H1 (cell line): ENCODE measurements at regions not wholly inside any gene's neighbourhood (a gene's known extent, or its start where the extent isn't known, plus 50 kb on each side); places are given as distances from the start of the nearest gene placed in this dataset.

Experiments
- CTCF ChIA-PET: fragments of 300-600 bp; sonication (Branson Sonifier 250); formaldehyde crosslinking; loops from one replicate; lab custom pipeline; 2021; ENCODE audit not compliant: partially characterized antibody; lab: Charles Lee
- POLR2A ChIA-PET: fragments of 300-600 bp; sonication (Branson Sonifier 250); formaldehyde crosslinking; loops from one replicate; lab custom pipeline; 2021; ENCODE audit warnings: inconsistent platforms; ENCODE audit not compliant: partially characterized antibody; lab: Charles Lee
- DNase-seq, 2 experiments: peaks; one replicate each; pipeline versions ENCODE4 v3.0.0 to v3.0.0-alpha.2; 2010 to 2022; ENCODE audit warnings: low spot score in 2 of 2, low read depth in 1 of 2, mixed read lengths in 1 of 2
- FAIRE-seq: peaks from 2 replicates; lab custom pipeline; 2011; peaks lifted over from hg19 to GRCh38; lab: Jason Lieb, UNC
- H2AFZ ChIP-seq: 2 replicates; pipeline ENCODE4 v1.8.1; 2012; ENCODE audit warnings: low read length, inconsistent platforms
- H2AK5ac ChIP-seq: 2 replicates; pipeline ENCODE4 v1.6.1; 2013; ENCODE audit warnings: low read depth, low read length
- H2BK120ac ChIP-seq: replicated peaks from 2 replicates; pipeline ENCODE3; 2013; ENCODE audit warnings: low read depth, low read length, inconsistent platforms
- H2BK12ac ChIP-seq: 2 replicates; pipeline ENCODE4 v1.6.1; 2013; ENCODE audit warnings: low read depth, low read length
- H2BK15ac ChIP-seq: 2 replicates; pipeline ENCODE4 v1.6.1; 2013; ENCODE audit warnings: low read length
- H2BK20ac ChIP-seq: 2 replicates; pipeline ENCODE4 v1.6.1; 2013; ENCODE audit warnings: low read length
- H2BK5ac ChIP-seq: 2 replicates; pipeline ENCODE4 v1.6.1; 2013; ENCODE audit warnings: low read depth, low read length
- H3K14ac ChIP-seq: 2 replicates; pipeline ENCODE4 v1.6.1; 2013; ENCODE audit warnings: inconsistent platforms; ENCODE audit not compliant: insufficient read length
- H3K18ac ChIP-seq: 2 replicates; pipeline ENCODE4 v1.6.1; 2013; ENCODE audit warnings: low read length; ENCODE audit errors: extremely low read depth
- H3K23ac ChIP-seq: 2 replicates; pipeline ENCODE4 v1.6.1; 2013; ENCODE audit warnings: inconsistent platforms; ENCODE audit not compliant: insufficient read length
- H3K23me2 ChIP-seq: 2 replicates; pipeline ENCODE4 v1.6.1; 2013; ENCODE audit warnings: low read depth, low read length
- H3K27ac ChIP-seq: 2 replicates; pipeline ENCODE4 v1.6.1; 2011; ENCODE audit warnings: low read depth, low read length, inconsistent platforms
- H3K27me3 ChIP-seq, 4 experiments: replicated peaks in 1 of 4; 1 replicate in 1 of 4; 2 replicates in 3 of 4; pipeline versions ENCODE4 v1.6.1 to v1.8.1; 2011 to 2013; ENCODE audit warnings: low read length in 3 of 4, mild to moderate bottlenecking in 3 of 4, inconsistent platforms in 2 of 4, mixed read lengths in 2 of 4, moderate library complexity in 1 of 4; ENCODE audit not compliant: control insufficient read depth in 3 of 4, insufficient read depth in 3 of 4; ENCODE audit errors: extremely low read depth in 1 of 4
- H3K36me3 ChIP-seq, 4 experiments: 2 replicates each; pipeline versions ENCODE4 v1.6.1 to v1.8.1; 2011 to 2013; ENCODE audit warnings: mild to moderate bottlenecking in 4 of 4, low read length in 3 of 4, moderate library complexity in 2 of 4, control low read depth in 1 of 4, inconsistent platforms in 1 of 4; ENCODE audit not compliant: insufficient read depth in 4 of 4, control insufficient read depth in 2 of 4
- H3K4ac ChIP-seq: replicated peaks from 2 replicates; pipeline ENCODE3; 2013; ENCODE audit warnings: low read length, low read depth, mixed read lengths, inconsistent platforms; ENCODE audit not compliant: insufficient read length
- H3K4me1 ChIP-seq, 4 experiments: replicated peaks in 1 of 4; 1 replicate in 1 of 4; 2 replicates in 3 of 4; pipeline versions ENCODE4 v1.6.1 to v1.8.1; 2011 to 2013; ENCODE audit warnings: low read length in 3 of 4, inconsistent platforms in 2 of 4, mixed read lengths in 1 of 4; ENCODE audit not compliant: insufficient read depth in 4 of 4, control insufficient read depth in 3 of 4
- H3K4me2 ChIP-seq, 2 experiments: 2 replicates each; pipeline versions ENCODE4 v1.6.1 to v1.8.1; 2011 to 2013; ENCODE audit warnings: low read depth in 2 of 2, low read length in 2 of 2, control low read depth in 1 of 2, inconsistent platforms in 1 of 2, mild to moderate bottlenecking in 1 of 2; ENCODE audit not compliant: insufficient read depth in 1 of 2
- H3K4me3 ChIP-seq, 4 experiments: fragments of 200-600, 300-600 bp in 1 of 4; sonication (generic), shearing (Covaris generic), sonication (Bioruptor Twin) in 1 of 4; 2 replicates each; pipeline versions ENCODE4 v1.5.1 to v1.8.1; 2011 to 2016; ENCODE audit warnings: low read length in 4 of 4, low read depth in 3 of 4, control low read depth in 2 of 4, inconsistent platforms in 2 of 4, mild to moderate bottlenecking in 2 of 4, mixed read lengths in 1 of 4, moderate library complexity in 1 of 4; ENCODE audit not compliant: insufficient read depth in 2 of 4; ENCODE audit errors: extremely low read depth in 1 of 4
- H3K56ac ChIP-seq: replicated peaks from 2 replicates; pipeline ENCODE3; 2013; ENCODE audit warnings: low read depth, mild to moderate bottlenecking, mixed read lengths, low read length, inconsistent platforms; ENCODE audit not compliant: insufficient read length
- H3K79me1 ChIP-seq: 2 replicates; pipeline ENCODE4 v1.6.1; 2013; ENCODE audit warnings: low read depth, low read length, control low read depth
- H3K79me2 ChIP-seq, 2 experiments: 2 replicates each; pipeline versions ENCODE4 v1.6.1 to v1.8.1; 2012 to 2013; ENCODE audit warnings: low read length in 2 of 2, mild to moderate bottlenecking in 2 of 2, inconsistent platforms in 1 of 2; ENCODE audit not compliant: insufficient read depth in 2 of 2, control insufficient read depth in 1 of 2
- H3K9ac ChIP-seq, 4 experiments: replicated peaks in 1 of 4; 1 replicate in 1 of 4; 2 replicates in 3 of 4; pipeline versions ENCODE4 v1.6.1 to v1.8.1; 2011 to 2013; ENCODE audit warnings: low read depth in 3 of 4, low read length in 3 of 4, control low read depth in 2 of 4, mild to moderate bottlenecking in 2 of 4, moderate library complexity in 2 of 4, inconsistent platforms in 1 of 4; ENCODE audit errors: extremely low read depth in 1 of 4
- H3K9me3 ChIP-seq, 2 experiments: 2 replicates each; pipeline versions ENCODE4 v1.6.1 to v1.8.1; 2012 to 2013; ENCODE audit warnings: mild to moderate bottlenecking in 2 of 2, moderate library complexity in 2 of 2, control low read depth in 1 of 2, inconsistent platforms in 1 of 2, low read depth in 1 of 2, low read length in 1 of 2, mixed read lengths in 1 of 2; ENCODE audit not compliant: insufficient read depth in 2 of 2
- H4K20me1 ChIP-seq, 2 experiments: replicated peaks in 1 of 2; 2 replicates each; pipeline versions ENCODE3 to v1.8.1; 2011 to 2013; ENCODE audit warnings: inconsistent platforms in 2 of 2, low read length in 2 of 2, mild to moderate bottlenecking in 1 of 2; ENCODE audit not compliant: insufficient read depth in 2 of 2, control insufficient read depth in 1 of 2
- H4K5ac ChIP-seq: 2 replicates; pipeline ENCODE4 v1.6.1; 2013; ENCODE audit warnings: low read length, low read depth, mixed read lengths, inconsistent platforms; ENCODE audit not compliant: insufficient read length
- H4K8ac ChIP-seq: 2 replicates; pipeline ENCODE4 v1.8.0; 2013; ENCODE audit warnings: mild to moderate bottlenecking, moderate library complexity, low read length, inconsistent platforms; ENCODE audit not compliant: insufficient read depth; ENCODE audit errors: extremely low read depth
- H4K91ac ChIP-seq: replicated peaks from 2 replicates; pipeline ENCODE3; 2013; ENCODE audit warnings: low read length, mixed read lengths, inconsistent platforms; ENCODE audit not compliant: insufficient read length
- BRCA1 ChIP-seq: IDR thresholded peaks from 2 replicates; pipeline ENCODE4 v1.6.1; 2012; ENCODE audit warnings: low read depth, low read length, improper control_type of control experiment
- CBX5 ChIP-seq: fragments of 300-800, 300-1000 bp; sonication (generic); IDR thresholded peaks from 2 replicates; pipeline ENCODE4 v1.7.1; 2016; ENCODE audit warnings: antibody characterized with exemption, low read length, low read depth
- CTCF ChIP-seq, 3 experiments: IDR thresholded peaks; 1 replicate in 2 of 3; 2 replicates in 1 of 3; pipeline versions ENCODE4 v1.5.1 to v1.6.1; 2011; ENCODE audit warnings: low read length in 3 of 3, mild to moderate bottlenecking in 3 of 3, inconsistent platforms in 2 of 3, low read depth in 1 of 3, moderate library complexity in 1 of 3; ENCODE audit not compliant: insufficient read depth in 1 of 3; ENCODE audit errors: control extremely low read depth in 1 of 3
- FOSL1 ChIP-seq: IDR thresholded peaks from 2 replicates; pipeline ENCODE4 v1.6.1; 2011; ENCODE audit warnings: mild to moderate bottlenecking, low read depth, low read length, moderate library complexity; ENCODE audit not compliant: insufficient read depth
- HDAC2 ChIP-seq, 2 experiments: fragments of 300-600 bp in 1 of 2; sonication (generic) in 1 of 2; IDR thresholded peaks; 2 replicates each; pipeline ENCODE4 v1.6.1; 2011 to 2012; ENCODE audit warnings: low read depth in 2 of 2, low read length in 2 of 2, mild to moderate bottlenecking in 2 of 2, moderate library complexity in 2 of 2, borderline replicate concordance in 1 of 2, inconsistent platforms in 1 of 2
- MAFK ChIP-seq: IDR thresholded peaks from 2 replicates; pipeline ENCODE4 v1.6.1; 2012; ENCODE audit warnings: low read depth, mild to moderate bottlenecking, improper control_type of control experiment, low read length
- NRF1 ChIP-seq: IDR thresholded peaks from 2 replicates; pipeline ENCODE4 v1.6.1; 2011; ENCODE audit warnings: mild to moderate bottlenecking, low read depth, low read length, improper control_type of control experiment
- POLR2A ChIP-seq, 2 experiments: IDR thresholded peaks; 1 replicate in 1 of 2; 2 replicates in 1 of 2; pipeline ENCODE4 v1.6.1; 2011; ENCODE audit warnings: low read depth in 2 of 2, low read length in 2 of 2, mild to moderate bottlenecking in 2 of 2; ENCODE audit errors: control extremely low read depth in 1 of 2
- RBBP5 ChIP-seq: IDR thresholded peaks from 2 replicates; pipeline ENCODE4 v1.7.1; 2012; ENCODE audit warnings: low read depth, mild to moderate bottlenecking, inconsistent platforms, low read length, moderate library complexity, borderline replicate concordance
- SP2 ChIP-seq: IDR thresholded peaks from 2 replicates; pipeline ENCODE4 v1.6.1; 2012; ENCODE audit warnings: mild to moderate bottlenecking, low read length, inconsistent platforms
- SRF ChIP-seq: IDR thresholded peaks from 2 replicates; pipeline ENCODE4 v1.6.1; 2011; ENCODE audit warnings: mild to moderate bottlenecking, low read depth, low read length, moderate library complexity
- TCF12 ChIP-seq: IDR thresholded peaks from 2 replicates; pipeline ENCODE4 v1.6.1; 2011; ENCODE audit warnings: low read depth, mild to moderate bottlenecking, low read length
- WGBS, 2 experiments: shearing (Covaris generic) in 1 of 2; methylation state at CpG; one replicate each; pipeline versions ENCODE4 v1.1.6 to v1.1.7; 2013 to 2015; ENCODE audit warnings: low lambda C conversion rate in 2 of 2, mixed read lengths in 2 of 2, inconsistent platforms in 1 of 2, low coverage in 1 of 2, missing lambda C conversion rate in 1 of 2; ENCODE audit not compliant: insufficient replicate concordance in 2 of 2, insufficient coverage in 1 of 2, insufficient read length in 1 of 2; ENCODE audit errors: extremely low coverage in 1 of 2, missing lambda C conversion rate in 1 of 2; 5-methylcytosine and 5-hydroxymethylcytosine counted together

GRCh38 chr9:18253950-18254349, 220.0 kb upstream of the ADAMTSL1 start:
- ChIA-PET CTCF (interaction anchor here (0.6 to 4.9 kb wide), 26 partner anchors 9 to 775 kb away, joined by 3 to 39 read pairs (median 6); no protein-coding TSS in a partner anchor), POLR2A (no interaction called here)
- H3K36me3 ChIP-seq = no peaks in the 10 kb centered on the region
- no peak overlapping the region for H2BK20ac ChIP-seq
- no peak overlapping the region for H4K91ac ChIP-seq
- no peak for DNase-seq
- no peak overlapping the region for H3K23ac ChIP-seq
- no peak overlapping the region for H3K4me3 ChIP-seq
- H3K27ac ChIP-seq = no peak overlapping the region
- no peaks in the 10 kb centered on the region for H3K9me3 ChIP-seq
- H4K20me1 ChIP-seq = no peaks in the 10 kb centered on the region
- H3K4me2 ChIP-seq = no peak overlapping the region
- 95% methylated on average over 9 of the region's 9 CpGs; no CpG with 5 or more reads in 1 of the 2 experiments for WGBS, 2 experiments
- H3K27me3 ChIP-seq = no peaks in the 10 kb centered on the region
- H4K8ac ChIP-seq = no peak overlapping the region
- H2BK12ac ChIP-seq = no peak overlapping the region
- FAIRE-seq = no peak
- H2BK120ac ChIP-seq = no peak overlapping the region
- no peak overlapping the region for H3K14ac ChIP-seq
- TF ChIP-seq FOSL1 = no peak
- TF ChIP-seq CBX5 = no peak
- TF ChIP-seq POLR2A (IDR thresholded peaks at IDR 0.05; ENCODE audit: control extremely low read depth in 1 of 2, low read depth in 2 of 2, low read length in 2 of 2) = no peak
- TF ChIP-seq BRCA1 = no peak
- no peak for TF ChIP-seq CTCF (IDR thresholded peaks at IDR 0.05; ENCODE audit: control extremely low read depth in 1 of 3, insufficient read depth in 1 of 3, low read depth in 1 of 3, low read length in 3 of 3)
- no peak for TF ChIP-seq SP2
- TF ChIP-seq SRF = no peak
- TF ChIP-seq HDAC2 (IDR thresholded peaks at IDR 0.05; ENCODE audit: borderline replicate concordance in 1 of 2, low read depth in 2 of 2, low read length in 2 of 2) = no peak
- TF ChIP-seq TCF12 = no peak
- TF ChIP-seq RBBP5 = no peak
- TF ChIP-seq NRF1 = no peak
- no peak for TF ChIP-seq MAFK
- no peak overlapping the region for H2AK5ac ChIP-seq
- H3K79me1 ChIP-seq = no peaks in the 10 kb centered on the region
- no peaks in the 10 kb centered on the region for H3K79me2 ChIP-seq
- H4K5ac ChIP-seq = no peak overlapping the region
- H3K56ac ChIP-seq = no peak overlapping the region
- H3K9ac ChIP-seq = no peak overlapping the region
- H2BK5ac ChIP-seq = no peak overlapping the region
- H3K23me2 ChIP-seq = no peaks in the 10 kb centered on the region
- H3K18ac ChIP-seq = no peak overlapping the region
- H2BK15ac ChIP-seq = no peak overlapping the region
- no peak overlapping the region for H3K4ac ChIP-seq
- no peaks in the 10 kb centered on the region for H3K4me1 ChIP-seq
- no peak overlapping the region for H2AFZ ChIP-seq
